ENCODE measurements at regions not wholly inside any gene's neighbourhood (a gene's known extent, or its start where the extent isn't known, plus 50 kb on each side); places are given as distances from the start of the nearest gene placed in this dataset.
"Not testable (repeated sequence)": the region's sequence is repeated elsewhere in the genome, so short reads cannot be mapped to it uniquely, and the experiment has no call there.

DNA sequence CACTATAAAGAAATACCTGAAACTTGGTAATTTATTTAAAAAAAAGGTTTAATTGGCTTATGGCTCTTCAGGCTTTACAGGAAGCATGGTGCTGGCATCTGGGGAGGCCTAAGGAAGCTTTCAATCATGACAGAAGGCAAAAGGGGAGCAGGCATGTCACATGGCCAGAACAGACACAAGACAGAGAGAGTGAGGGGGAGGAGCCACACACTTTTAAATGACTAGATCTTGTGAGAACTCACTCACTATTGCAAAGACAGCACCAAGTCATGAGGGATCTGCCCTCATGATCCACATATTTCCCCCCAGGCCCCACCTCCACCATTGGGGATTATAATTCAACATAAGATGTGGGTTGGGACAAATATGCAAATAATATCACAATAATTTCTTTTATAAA, 355.6 kb downstream of the DAD1 start:
- DNase-seq, result no peak

DNA sequence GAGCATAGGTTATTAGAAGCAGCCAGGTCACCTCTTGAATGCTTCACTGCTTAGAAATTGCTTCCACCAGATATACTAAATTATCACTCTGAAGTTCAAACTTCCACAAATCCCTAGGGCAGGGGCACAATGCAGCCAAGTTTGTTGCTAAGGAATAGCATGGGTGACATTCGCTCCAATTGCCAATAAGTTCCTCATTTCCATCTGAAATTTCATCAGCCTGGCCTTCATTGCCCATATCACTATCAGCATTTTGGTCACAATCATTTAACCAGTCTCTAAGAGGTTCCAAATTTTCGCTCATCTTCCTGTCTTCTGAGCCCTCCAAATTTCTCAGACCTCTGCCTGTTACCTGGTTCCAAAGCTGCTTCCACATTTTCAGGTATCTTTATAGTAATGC, 356.1 kb downstream of the DAD1 start:
- no peak for DNase-seq

- DNase-seq, result no peak
Observed at GRCh38 chr14:22232486-22232885, 356.5 kb downstream of the DAD1 start.

DNA sequence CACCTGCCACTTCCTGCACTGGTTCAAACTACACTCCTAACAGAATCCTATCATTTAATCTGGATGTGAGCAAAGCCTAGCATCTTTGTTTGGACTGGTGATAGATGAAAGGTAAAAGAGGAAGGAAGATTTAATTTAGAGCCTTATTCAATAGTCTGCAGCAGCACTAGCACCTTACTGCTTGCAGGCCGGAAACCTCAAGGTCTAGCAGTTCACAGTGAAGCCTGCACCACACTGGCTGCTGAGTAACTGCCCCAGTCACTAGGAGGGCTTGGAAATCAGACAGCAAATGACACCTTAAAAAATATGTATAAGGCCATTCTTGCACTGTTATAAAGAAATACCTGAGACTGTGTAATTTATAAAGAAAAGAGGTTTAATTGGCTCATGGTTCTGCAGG, 358.0 kb downstream of the DAD1 start:
- DNase-seq, result no peak

- no peak for DNase-seq
Observed at GRCh38 chr14:22230517-22230916, 358.5 kb downstream of the DAD1 start.

DNA sequence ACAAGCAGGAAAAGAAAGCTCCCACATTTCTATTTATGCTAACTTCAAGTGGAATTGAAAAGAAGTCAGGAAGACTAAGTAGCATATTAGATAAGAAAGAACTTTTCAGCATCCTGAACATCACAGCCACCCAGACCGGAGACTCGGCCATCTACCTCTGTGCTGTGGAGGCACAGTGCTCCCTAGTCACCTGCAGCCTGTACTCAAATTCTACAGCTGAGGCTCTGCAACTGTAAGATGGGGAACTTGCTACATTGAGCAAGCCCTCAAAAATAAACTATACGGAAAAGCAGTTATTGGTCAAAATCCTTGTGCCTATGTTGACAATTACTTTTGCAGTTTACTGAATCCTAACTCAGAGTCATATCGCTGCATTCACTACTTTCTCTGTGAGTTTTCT, 361.9 kb downstream of the DAD1 start:
- DNase-seq, result no peak

GRCh38 chr14:22226381-22226780, 362.6 kb downstream of the DAD1 start:
- DNase-seq, result peak; percentile 10

DNA sequence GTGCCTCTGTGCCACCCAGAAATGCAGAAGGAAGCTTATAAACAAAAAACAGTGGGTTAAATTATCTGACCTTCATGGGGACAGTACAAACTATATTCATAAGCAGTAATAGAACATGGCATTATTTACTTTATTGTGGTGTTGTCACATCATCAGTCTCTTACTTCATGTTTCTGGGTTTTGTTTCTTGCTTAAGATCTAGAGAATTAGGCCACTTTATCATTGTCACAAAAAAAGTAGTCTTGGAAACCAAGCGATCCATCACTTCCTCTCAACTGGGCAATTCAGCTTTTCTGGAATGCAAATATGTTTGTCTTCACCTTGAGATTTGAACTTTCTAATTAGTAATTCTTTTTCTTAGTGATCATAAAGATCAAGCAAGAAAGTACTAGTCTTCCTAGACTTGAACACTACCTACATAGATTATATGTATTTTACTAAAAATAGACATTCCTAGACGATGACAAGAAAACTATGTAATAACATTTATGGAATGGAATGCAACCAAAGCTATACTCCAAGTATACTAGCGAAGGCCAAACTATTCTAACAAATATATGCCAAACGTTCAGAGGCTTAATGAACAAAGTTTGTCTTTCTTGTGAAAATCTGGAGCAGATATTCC, 363.4 kb downstream of the DAD1 start:
- no peak for DNase-seq

- no peak for DNase-seq
Observed at GRCh38 chr14:22221508-22221907, 367.5 kb downstream of the DAD1 start.

DNA sequence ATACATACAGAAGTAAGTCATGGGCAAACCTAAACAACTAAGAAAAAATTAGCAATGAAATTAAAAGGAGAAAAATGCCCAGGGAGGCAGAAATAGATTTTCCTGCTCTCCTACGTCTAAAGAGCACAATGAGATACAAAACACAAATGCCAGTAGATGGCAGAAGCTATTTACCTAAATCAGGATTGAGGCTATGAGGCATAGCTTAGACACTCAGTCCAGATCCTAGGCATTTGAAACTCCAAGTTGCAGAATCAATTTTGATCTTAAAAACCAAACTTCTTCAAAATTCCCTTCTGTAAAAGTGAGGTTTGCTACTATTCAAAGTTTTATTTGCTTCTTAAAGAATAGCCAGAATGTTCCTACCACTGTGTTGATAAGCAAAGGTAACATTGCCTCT, 368.6 kb downstream of the DAD1 start:
- no peak for DNase-seq

GRCh38 chr14:22218728-22219127, 370.3 kb downstream of the DAD1 start:
- DNase-seq, result no peak

- peak; percentile 16 for DNase-seq
Observed at GRCh38 chr14:22213120-22213519, 375.9 kb downstream of the DAD1 start.

- no peak for DNase-seq
Observed at GRCh38 chr14:22210906-22211305, 378.1 kb downstream of the DAD1 start.

DNA sequence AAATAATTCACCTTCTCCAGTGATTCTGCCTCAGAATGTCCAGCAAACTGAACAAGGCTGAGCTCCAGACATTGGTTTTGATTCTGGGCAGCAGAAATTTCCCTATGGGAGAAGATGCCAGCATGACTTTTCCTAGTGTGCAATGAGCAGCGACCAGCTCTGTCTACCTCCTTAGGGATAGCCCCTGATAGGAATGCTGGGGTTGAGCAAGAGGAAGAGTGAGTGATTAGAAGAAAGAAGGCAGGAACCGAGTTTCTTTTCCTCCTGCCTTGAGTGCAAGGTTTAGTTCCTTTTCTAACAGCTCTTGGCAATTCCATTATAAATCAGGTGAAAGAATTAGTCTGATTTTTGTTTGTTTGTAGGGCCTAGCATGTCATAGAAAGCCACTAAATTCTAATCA, 379.0 kb downstream of the DAD1 start:
- DNase-seq, result peak; percentile 12

- DNase-seq, result no peak
Observed at GRCh38 chr14:22203036-22203435, 386.0 kb downstream of the DAD1 start.

DNA sequence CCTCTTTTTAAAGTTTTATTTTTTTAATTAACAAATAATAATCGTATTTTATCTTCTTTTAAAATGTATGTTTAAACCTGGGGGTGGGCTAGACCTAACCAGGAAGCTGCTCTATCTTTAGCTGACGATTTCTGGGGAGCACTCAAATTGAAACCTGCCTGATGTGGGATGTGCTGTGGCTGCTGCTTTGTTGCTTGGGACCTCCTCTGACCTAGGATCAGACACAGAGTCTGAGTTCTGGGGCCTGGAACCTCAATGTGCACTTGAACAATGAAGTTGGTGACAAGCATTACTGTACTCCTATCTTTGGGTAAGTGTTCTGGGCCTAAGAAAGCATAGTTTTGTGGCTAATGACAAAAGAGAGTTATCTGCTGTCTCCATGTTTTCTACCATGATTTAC, 386.7 kb downstream of the DAD1 start:
- no peak for DNase-seq

DNA sequence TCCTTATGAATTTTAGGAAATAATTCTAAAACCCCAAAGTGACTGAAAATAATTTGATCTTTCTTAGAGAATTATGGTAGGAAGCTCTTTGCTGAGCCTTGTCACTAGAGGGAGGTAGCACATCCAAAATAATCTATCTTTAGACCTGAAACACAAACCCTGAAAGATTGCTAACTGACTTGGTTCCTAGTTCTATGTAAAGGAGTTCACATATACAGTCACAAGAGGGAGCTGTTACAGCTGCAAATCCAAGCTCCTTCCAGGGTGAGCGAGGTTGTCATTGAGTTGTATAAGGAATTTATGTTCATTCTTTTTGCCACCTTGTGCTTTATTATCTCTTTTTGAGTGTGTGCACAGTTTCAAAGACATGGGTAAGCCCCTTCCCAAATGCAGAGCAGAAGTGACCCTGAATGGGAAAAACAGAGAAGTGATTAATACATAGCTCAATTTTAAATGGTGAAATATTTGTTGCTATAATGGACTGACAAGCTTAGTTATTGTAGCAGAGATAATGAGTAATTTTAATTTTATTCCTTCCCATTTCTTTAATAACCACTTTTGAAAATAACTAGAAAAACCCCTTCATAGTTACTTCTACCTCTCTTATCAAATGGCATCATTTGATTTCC, 387.9 kb downstream of the DAD1 start:
- no peak for DNase-seq

GRCh38 chr14:22200131-22200530, 388.9 kb downstream of the DAD1 start:
- not testable (repeated sequence) for DNase-seq

- peak; percentile 45 for DNase-seq
Observed at GRCh38 chr14:22194664-22195063, 394.4 kb downstream of the DAD1 start.

GRCh38 chr14:22190411-22191191, 398.4 kb downstream of the DAD1 start:
- DNase-seq, result peak; percentile 65

DNA sequence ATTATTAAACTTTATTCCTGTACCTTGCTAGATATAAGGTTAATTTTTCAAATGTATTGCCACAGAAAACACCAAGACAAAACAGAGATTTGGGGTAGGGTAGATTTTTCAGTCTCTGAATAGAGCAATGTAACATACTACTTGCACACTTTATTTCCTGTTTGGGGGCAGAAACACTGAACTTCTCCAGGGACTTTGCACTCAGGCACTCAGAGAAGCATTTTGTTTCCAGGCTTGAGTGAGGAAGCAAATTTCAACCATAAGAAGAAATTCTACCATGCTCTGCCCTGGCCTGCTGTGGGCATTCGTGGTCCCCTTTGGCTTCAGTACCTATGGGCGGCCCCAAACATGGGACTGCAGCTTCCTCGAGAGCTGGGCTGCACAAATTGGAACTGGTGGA, 399.1 kb downstream of the DAD1 start:
- DNase-seq, result no peak

GRCh38 chr14:22188318-22188717, 400.7 kb downstream of the DAD1 start:
- no peak for DNase-seq

DNA sequence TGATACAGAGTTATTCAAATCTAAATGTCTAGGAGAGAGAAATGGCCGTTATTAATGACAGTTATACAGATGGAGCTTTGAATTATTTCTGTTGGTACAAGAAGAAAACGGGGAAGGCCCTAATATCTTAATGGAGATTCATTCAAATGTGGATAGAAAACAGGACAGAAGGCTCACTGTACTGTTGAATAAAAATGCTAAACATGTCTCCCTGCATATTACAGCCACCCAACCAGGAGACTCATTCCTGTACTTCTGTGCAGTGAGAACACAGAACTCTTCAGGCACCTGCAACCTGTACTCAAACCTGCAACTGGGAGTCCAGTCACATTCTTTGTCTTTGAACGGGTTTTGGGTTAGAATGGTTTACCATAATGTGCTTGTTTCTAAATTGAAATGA, 403.2 kb downstream of the DAD1 start:
- no peak for DNase-seq

GRCh38 chr14:22185191-22185590, 403.8 kb downstream of the DAD1 start:
- no peak for DNase-seq

- no peak for DNase-seq
Observed at GRCh38 chr14:22184830-22185168, 404.2 kb downstream of the DAD1 start.

Measured in NCI-H226 (cell line).